ENCODE measurements at regions not wholly inside any gene's neighbourhood (a gene's known extent, or its start where the extent isn't known, plus 50 kb on each side); places are given as distances from the start of the nearest gene placed in this dataset.
"Not testable (repeated sequence)": the region's sequence is repeated elsewhere in the genome, so short reads cannot be mapped to it uniquely, and the experiment has no call there.

DNA sequence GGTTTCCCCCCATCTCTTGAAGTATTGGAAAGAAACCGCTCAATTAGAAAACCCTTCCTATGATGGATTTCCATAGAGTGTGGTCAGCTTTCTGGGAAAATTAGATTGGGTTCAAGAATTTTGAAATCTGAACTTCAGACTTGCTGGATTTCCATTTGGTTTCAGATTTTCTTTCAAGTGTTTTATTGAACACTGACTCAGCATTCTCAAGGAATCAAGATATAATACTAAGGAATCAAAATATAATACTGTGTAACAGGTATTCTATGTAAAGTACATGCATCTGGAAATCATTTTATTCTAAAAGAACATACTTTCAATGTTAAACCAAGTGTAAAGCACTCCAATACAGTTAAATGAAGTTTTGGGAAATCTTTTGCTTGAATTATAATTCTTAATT, 94.7 kb upstream of the CCN2 start:
- no peak for DNase-seq (ENCODE audit: low read depth)

DNA sequence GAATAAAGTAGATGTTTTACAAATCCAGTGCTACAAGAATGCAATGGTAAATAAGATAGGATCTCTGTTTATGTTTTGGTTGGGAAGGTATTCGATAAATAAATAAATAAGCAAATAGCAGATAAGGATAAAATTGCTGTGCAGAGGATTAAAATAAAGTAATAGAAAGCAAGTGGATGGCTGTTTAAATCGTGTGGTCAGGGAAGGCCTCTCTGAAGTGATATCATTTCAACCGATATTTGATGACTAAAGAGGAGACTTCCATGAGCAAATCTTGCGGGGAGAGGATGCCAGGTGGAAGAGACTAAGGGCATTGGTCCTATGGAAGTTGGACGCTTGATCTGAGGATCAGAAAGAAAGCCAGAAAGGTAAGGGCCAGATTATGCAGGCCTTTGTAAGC, 92.0 kb upstream of the CCN2 start:
- no peak for DNase-seq (ENCODE audit: low read depth)

DNA sequence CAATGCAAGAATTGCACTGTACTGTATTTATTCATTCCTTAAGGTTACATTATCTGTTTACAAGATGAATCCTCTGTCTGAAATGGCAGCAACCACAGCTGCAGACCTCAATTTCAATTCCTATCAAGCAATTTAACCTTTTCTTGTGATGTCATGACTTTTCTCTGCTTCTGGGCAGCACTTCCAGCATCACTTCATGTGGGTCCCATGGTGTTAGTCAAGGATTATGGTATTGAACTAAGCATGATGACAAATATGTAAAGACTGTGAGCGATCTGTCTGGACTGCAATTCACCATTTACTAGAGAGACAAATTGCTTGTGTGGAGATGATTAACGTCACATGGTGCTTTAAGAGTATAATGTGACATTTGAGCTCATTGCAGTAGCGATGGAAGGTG, 90.5 kb upstream of the CCN2 start:
- no peak for DNase-seq (ENCODE audit: low read depth)

DNA sequence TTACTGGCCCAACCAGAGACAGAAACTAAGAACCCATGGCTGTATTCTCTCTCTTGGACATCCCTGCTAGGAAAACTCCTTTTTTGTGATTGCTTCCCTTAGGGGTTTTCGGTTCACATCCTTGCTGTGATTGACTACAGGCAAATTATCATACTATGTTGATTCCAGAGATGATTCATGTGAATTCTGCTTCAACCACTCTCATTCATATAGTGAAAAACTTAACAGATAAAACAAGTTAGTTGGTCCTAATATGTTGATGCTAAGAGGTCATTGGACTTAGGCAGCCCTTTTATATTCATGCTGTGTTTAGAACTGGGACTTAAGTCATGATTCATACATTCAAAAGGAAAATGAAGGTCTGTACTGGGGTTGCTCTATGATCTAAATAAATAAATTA, 76.9 kb upstream of the CCN2 start:
- no peak for DNase-seq (ENCODE audit: low read depth)

DNA sequence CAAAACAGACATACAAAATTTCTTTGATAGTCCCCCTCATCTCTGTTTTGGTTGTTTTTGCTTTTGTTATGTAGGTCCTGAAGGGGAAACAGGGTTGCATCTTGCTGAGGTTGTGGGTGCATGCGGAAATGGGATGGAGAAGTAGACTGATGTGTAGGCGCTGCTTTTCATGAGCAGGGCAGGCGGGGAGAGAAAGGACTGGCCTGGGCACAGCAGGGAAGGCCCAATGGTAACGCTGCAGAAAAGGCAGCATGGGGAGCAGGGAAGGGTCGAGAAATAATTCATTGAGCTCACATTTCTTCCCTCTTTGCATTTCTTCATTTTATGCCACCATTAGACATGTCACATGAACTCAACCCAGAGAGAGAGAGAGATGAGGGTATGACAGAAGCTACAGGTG, 74.3 kb upstream of the CCN2 start:
- no peak for DNase-seq (ENCODE audit: low read depth)

DNA sequence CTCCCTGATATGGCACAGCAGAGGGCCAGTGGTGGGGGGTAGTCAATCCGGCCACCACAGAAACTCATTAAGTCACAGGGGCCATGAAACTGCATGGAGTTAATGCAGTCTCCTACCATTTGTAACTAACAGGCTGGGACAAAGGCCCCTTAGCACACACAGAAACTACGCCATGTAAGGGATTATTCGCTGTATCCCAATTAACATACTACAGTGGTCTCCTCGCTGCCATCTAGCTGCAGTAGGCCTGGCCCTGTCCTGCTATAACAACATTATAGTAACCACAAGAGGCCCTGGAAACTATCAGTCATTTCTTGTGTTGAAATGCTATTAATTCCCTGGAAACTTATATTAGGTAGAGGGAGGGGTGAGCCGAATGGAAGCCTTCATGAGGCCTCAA, 72.3 kb upstream of the CCN2 start:
- DNase-seq (ENCODE audit: low read depth) = no peak

DNA sequence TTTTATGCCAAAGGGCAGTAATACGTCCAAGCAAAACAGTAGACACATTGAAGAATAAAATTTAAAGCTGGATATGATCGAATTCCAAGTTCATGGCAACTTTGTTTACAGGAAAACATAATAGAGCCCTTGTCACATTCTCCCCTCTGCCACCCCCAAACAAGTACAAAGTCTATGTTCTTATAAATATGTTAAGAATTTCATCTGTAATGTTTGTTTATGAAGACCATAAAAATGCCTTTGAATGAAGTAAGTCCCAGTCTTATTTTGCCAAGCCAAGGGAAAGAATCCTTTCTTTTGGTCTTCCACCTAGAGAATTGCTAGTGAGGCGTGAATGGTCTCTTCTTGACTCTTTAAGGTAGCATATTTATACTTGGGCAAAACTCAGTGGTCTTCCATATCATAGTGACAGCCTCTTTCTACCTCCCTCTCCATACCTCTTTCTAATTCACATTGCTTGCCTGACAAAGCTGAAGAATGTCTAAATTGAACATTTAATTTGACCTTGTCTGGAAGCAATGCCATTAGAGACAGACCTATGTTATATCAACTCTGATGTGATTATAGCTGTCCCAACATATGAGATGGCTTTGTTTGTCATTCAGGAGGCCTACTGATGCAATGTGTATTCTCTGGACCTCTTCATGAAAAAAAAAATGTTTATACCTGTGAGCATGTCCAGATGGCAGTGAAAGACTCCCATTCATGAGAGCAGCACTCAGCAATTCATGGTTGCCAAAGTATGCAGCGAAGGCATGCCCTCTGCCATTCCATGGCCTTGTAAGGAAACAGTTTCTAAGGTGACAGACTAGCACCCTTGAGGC, 70.6 kb upstream of the CCN2 start:
- no peak for DNase-seq (ENCODE audit: low read depth)

DNA sequence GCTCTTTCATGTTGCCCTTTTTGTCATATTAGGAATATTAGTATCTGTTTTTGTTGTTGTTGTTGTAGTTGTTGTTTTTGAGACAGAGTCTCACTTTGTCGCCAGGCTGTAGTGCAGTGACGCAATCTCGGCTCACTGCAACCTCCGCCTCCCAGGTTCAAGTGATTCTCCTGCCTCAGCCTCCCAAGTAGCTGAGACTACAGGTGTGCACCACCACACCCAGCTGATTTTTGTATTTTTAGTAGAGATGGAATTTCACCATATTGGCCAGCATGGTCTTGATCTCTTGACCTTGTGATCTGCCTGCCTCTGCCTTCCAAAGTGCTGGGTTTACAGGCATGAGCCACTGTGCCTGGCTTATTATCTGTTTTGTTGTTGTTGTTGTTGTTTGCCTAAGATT, 69.7 kb upstream of the CCN2 start:
- not testable (repeated sequence) for DNase-seq (ENCODE audit: low read depth)

DNA sequence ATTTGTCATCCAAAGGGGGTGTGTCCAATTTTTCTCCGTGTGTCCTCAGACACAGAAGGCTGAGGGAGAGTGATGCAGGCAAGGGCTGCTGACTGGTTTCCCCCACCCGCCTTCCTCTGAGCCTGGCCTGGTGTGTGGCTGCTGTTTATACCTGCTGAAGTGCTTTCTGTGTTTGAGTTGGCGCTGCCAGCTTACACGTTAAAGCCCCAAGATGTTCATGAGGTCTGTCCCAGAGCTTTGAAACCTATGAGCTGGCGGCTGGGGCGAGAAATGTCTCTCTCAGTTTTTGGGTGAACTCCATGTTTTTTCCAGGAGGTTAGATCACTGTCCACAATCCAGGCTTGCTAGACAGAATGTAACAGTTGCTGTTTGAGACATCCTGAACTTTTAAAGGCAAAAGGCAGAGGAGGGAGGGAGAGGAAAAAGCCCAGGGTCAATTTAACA, 69.0 kb upstream of the CCN2 start:
- DNase-seq (ENCODE audit: low read depth) = no peak

DNA sequence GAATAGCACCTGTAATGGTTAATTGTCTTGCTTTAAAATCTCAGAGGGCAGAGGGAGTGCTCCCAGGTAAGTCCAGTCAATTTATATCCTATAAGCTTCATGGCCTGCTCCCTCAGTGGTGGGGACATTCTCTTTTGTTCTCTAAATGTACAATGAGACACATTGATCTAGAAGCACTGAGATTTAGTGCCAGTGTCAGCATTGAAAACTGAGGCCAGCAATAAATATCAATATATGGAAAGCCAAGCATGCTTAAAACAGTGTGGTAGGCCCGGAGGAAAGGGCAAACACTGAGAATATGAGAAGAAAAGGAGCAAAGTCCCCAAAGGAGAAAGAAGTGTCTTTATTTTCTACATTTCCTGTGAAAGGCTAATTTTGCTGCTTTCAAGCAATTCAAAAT, 68.4 kb upstream of the CCN2 start:
- DNase-seq (ENCODE audit: low read depth) = no peak

DNA sequence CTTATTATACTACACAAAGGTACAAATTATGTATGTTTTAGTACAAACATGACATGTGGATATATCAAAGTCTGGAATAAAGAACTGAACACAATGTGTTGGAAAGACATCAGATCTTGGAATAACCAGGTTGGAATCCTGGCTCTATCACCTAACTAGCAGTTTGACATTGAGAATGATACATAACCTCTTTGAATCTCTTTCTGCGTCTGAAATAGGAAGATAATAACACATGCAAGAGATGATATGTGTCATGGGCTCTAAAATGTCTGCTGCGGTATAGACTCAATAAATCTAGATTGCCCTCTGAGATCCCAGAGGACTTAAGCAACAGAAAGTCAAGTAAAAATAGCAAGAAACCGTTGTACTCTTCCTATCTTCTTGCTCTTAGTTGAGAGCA, 66.8 kb upstream of the CCN2 start:
- no peak for DNase-seq (ENCODE audit: low read depth)

DNA sequence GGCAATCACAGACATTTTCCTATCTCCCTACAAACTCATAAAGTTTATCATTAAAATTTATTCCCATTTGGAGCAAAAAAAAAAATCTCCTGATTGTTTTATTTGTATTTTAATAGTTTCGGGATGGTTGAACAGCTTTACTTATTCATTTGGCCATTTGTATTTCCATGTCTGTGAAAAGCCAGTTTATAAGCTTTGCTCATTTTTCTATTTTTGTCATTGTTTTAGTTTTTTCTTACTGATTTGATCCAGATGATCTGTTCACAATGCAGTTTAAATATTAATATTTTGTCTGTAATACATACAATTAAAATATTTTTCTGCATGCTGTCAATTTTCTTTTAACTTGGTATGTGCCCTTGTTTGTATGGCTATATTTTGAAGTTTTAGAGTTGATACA, 65.2 kb upstream of the CCN2 start:
- no peak for DNase-seq (ENCODE audit: low read depth)

DNA sequence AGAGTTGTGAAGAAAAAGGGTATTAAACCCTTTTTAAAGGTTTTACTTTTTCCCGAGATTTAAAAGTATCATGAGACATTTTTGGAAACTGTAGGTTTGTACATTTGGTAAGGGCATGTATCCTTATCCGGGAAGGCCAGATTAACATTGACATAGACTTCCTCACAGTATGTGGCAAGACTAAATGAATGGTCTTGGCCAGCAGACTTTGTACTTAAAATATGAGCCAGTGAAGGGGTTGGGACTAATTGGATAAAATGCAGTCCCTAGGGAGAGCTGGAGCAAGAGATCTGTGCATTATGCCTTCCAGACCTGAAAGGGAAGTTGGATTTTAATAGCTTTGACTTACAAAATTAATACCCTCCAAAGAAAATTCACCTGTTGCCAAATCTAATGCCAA, 60.4 kb upstream of the CCN2 start:
- DNase-seq (ENCODE audit: low read depth) = peak; percentile 44

DNA sequence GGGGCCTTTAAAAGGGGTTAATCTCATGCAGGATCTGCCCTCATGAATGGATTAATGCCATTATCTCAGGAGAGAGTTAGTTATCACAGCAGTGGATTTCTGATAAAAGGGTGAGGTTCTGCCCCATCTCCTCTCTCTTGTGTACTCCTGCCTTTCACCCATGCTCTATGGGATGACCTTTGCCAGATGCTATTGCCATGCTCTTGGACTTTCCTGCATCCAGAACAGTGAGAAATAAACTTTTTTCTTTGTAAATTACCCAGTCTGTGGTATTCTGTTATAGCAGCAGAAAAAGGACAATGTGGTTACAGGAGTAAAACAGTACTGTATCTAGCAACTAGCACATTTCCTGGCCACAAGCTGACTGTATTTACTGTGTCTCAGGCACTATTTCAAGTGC, 58.0 kb upstream of the CCN2 start:
- no peak for DNase-seq (ENCODE audit: low read depth)

DNA sequence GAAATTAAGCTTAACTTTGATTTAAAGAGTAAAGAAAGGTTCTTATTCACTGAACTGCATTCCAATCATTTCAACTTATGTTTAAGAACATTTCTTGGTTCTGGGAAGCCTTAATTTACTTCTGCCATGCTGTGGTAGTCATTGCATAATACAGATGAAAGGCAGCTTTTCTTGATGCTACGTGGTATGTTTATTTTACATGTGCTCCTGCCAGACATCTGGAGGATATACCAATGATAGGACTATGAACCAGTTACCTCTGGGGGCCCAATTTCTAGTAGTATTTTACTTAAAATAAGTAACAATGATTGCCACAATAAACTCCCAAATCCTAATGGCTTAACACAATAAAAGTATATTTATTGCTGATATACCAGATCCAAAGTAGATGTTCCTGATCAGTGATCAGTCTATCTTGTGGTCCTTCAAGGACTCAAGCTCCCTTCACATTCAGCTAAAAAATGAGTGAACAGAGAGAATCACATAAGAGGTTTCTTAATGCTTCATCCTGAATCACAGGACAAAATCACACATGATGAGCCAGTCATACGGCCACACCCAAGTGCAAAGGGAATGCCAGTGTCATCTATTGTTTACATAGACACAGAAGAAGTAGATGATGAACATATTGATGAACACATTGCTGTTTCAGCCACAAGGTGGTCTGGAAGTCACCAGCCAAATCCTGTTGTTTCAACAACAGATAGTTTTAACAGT, 56.5 kb upstream of the CCN2 start:
- DNase-seq (ENCODE audit: low read depth) = no peak

DNA sequence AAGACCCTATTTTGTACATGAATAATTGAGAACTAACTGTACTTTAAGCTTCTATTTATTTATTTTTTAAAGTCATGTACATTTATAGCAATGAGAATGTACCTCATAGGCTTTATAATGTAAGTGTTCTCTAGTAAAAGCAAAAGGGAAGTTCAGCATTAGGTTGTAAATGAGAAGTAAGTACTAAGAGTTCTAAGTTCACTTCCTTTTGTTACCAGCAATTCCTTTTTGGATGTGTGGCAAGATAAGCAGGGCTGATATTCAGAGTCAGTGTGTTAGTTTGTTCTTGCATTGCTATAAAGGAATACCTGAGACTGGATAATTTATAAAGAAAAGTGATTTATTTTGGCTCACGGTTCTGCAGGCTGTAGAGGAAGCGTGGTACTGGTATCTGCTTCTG, 54.0 kb upstream of the CCN2 start:
- DNase-seq (ENCODE audit: low read depth) = no peak

DNA sequence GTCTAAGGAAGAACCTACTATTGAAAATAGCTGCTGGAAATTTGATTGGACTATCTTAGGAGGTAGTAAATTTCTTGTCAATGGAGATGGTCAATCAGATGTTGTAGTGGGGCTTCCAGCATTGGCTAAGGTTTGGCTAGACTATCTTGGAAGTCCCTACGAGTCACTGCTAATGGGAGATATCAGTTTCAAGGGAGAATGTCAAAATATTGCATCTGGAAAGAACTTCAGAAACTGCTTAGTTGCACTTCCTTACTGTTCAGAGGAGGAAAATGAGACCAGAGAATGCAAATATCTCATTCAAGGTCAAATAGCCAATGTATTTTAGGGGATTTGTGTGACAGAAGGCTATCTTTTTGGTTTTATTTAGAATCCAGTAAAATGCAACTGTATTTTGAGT, 53.5 kb upstream of the CCN2 start:
- DNase-seq (ENCODE audit: low read depth) = no peak

DNA sequence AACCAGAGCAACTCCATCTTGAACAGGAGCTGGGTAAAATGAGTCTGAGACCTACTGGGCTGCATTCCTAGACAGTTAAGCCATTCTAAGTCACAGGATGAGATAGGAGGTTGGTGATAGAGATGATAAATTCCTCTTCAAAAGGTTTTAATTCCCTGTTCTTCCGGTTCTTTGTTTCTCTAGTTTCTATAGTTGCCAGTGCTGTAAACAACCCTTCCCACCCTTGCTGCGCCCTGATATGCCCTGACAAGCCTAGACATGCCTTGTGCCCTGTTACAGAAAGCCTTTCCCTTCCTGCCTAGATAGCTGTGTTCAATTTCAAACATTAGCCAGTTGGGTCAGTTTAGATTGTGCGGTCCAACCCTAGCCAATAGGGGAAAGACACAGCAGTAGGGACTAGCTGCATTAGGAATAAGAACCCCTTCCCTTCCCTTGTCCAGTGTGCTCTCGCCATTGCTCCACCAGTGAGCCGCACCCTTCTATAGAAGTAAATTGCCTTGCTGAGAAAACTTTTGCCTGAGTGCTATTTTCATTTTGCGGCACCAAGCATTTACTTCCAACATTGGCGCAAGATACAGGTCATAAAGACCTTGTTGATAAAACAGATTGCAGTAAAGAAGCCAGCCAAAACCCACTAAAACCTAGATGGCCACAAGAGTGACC, 52.5 kb upstream of the CCN2 start:
- no peak for DNase-seq (ENCODE audit: low read depth)

All from GM04503 (cell line).